Common myeloid progenitor, CD34-positive (primary cell): ENCODE measurements at regions not wholly inside any gene's neighbourhood (a gene's known extent, or its start where the extent isn't known, plus 50 kb on each side); places are given as distances from the start of the nearest gene placed in this dataset.
"Not testable (repeated sequence)": the region's sequence is repeated elsewhere in the genome, so short reads cannot be mapped to it uniquely, and the experiment has no call there.

ENCODE experiments used
- CTCF ChIA-PET: fragments of 350-600 bp; sonication (Branson Sonifier 250); formaldehyde crosslinking; loops from one replicate; lab custom pipeline; 2021; ENCODE audit warnings: antibody characterized with exemption; lab: Charles Lee
- POLR2A ChIA-PET: fragments of 350-600 bp; sonication (Branson Sonifier 250); formaldehyde crosslinking; loops from one replicate; lab custom pipeline; 2021; ENCODE audit warnings: antibody characterized with exemption; lab: Charles Lee
- DNase-seq, 3 donors: peaks; one replicate each; pipeline versions ENCODE4 v3.0.0 to v3.0.0-alpha.2; 2013
- H3K27ac ChIP-seq, 2 experiments: 1 replicate in 1 of 2; 2 replicates in 1 of 2; pipeline ENCODE4 v1.7.0; 2013; ENCODE audit warnings: inconsistent platforms in 2 of 2, low read length in 2 of 2, mild to moderate bottlenecking in 2 of 2, low read depth in 1 of 2, moderate library complexity in 1 of 2; ENCODE audit not compliant: severe bottlenecking in 2 of 2, insufficient read depth in 1 of 2, poor library complexity in 1 of 2
- H3K27me3 ChIP-seq, 5 experiments: replicated peaks in 2 of 5; 1 replicate in 3 of 5; 2 replicates in 2 of 5; pipeline versions ENCODE4 v1.6.1 to v1.7.0; 2013; ENCODE audit warnings: low read length in 4 of 5, mild to moderate bottlenecking in 2 of 5, moderate library complexity in 2 of 5, inconsistent platforms in 1 of 5; ENCODE audit not compliant: insufficient read depth in 5 of 5, control insufficient read depth in 4 of 5
- H3K36me3 ChIP-seq, 4 experiments: 1 replicate in 2 of 4; 2 replicates in 2 of 4; pipeline versions ENCODE4 v1.6.1 to v1.7.0; 2013; ENCODE audit warnings: low read length in 3 of 4, control low read depth in 1 of 4, mild to moderate bottlenecking in 1 of 4; ENCODE audit not compliant: control insufficient read depth in 4 of 4, insufficient read depth in 4 of 4
- H3K4me1 ChIP-seq, 4 experiments: 1 replicate in 3 of 4; 2 replicates in 1 of 4; pipeline versions ENCODE4 v1.6.1 to v1.7.1; 2013; ENCODE audit warnings: low read length in 3 of 4, mild to moderate bottlenecking in 3 of 4, control low read depth in 1 of 4, inconsistent platforms in 1 of 4, moderate library complexity in 1 of 4; ENCODE audit not compliant: control insufficient read depth in 4 of 4, insufficient read depth in 4 of 4; ENCODE audit errors: control extremely low read depth in 1 of 4
- H3K4me3 ChIP-seq, 7 experiments: 1 replicate in 4 of 7; 2 replicates in 3 of 7; pipeline versions ENCODE4 v1.5.1 to v1.7.0; 2013; ENCODE audit warnings: mild to moderate bottlenecking in 7 of 7, low read length in 6 of 7, moderate library complexity in 6 of 7, inconsistent platforms in 2 of 7, low read depth in 2 of 7, control low read depth in 1 of 7; ENCODE audit not compliant: insufficient read depth in 4 of 7, control insufficient read depth in 1 of 7; ENCODE audit errors: extremely low read depth in 1 of 7
- H3K9me3 ChIP-seq, 5 experiments: 1 replicate in 4 of 5; 2 replicates in 1 of 5; pipeline versions ENCODE4 v1.6.1 to v1.7.1; 2013; ENCODE audit warnings: low read length in 4 of 5, mild to moderate bottlenecking in 2 of 5, inconsistent platforms in 1 of 5, low read depth in 1 of 5, moderate library complexity in 1 of 5; ENCODE audit not compliant: control insufficient read depth in 4 of 5, insufficient read depth in 2 of 5; ENCODE audit errors: control extremely low read depth in 1 of 5
- WGBS: methylation state at CpG from one replicate; pipeline ENCODE4 v1.1.5; 2013; ENCODE audit not compliant: insufficient coverage; 5-methylcytosine and 5-hydroxymethylcytosine counted together

- peak in 2 of 3 donors; percentile 75 to 83 for DNase-seq
- no peak overlapping the region for H3K27ac ChIP-seq
These were observed 292.7 kb upstream of the PROK2 start for GRCh38 chr3:72077473-72078259.

GRCh38 chr3:72075848-72076247, 290.9 kb upstream of the PROK2 start:
- CTCF ChIA-PET, H3K4me3 ChIP-seq, H3K36me3 ChIP-seq, H3K27ac ChIP-seq, DNase-seq, POLR2A ChIA-PET, H3K27me3 ChIP-seq: not testable (repeated sequence)
- WGBS = 96% methylated on average over 7 of the region's 7 CpGs
- Histone ChIP-seq H3K9me3 (peaks cover 0 to 12% (median 5%) of the 10 kb centered on the region in 5 experiments), H3K4me1 (peaks cover 15 to 40% (median 32%) of the 10 kb centered on the region in 4 experiments)

More at GRCh38 chr3:72077473-72078259, 292.7 kb upstream of the PROK2 start:
- Histone ChIP-seq H3K9me3 (peaks cover 0 to 12% (median 5%) of the 10 kb centered on the region in 5 experiments), H3K27me3 (no peaks in the 10 kb centered on the region), H3K4me1 (peaks cover 24 to 59% (median 44%) of the 10 kb centered on the region in 4 experiments), H3K36me3 (no peaks in the 10 kb centered on the region), H3K4me3 (no peak overlapping the region)
- ChIA-PET CTCF (interaction anchor here (1.2 kb wide), 1 partner anchor 90 kb away, joined by 3 read pairs; no protein-coding TSS in a partner anchor), POLR2A (no interaction called here)
- 72% methylated on average over 6 of the region's 6 CpGs for WGBS

- ChIA-PET CTCF (no interaction called here), POLR2A (no interaction called here)
- H3K4me1 ChIP-seq = no peaks in the 10 kb centered on the region
- no peaks in the 10 kb centered on the region for H3K36me3 ChIP-seq
- no peak for DNase-seq
- peaks cover 0 to 12% (median 5%) of the 10 kb centered on the region in 5 experiments for H3K9me3 ChIP-seq
- H3K27ac ChIP-seq = no peak overlapping the region
- no peak overlapping the region for H3K4me3 ChIP-seq
- no peaks in the 10 kb centered on the region for H3K27me3 ChIP-seq
- no CpG with 5 or more reads among the region's 2 CpGs for WGBS
These were observed 286.7 kb upstream of the PROK2 start for GRCh38 chr3:72071624-72072023.

GRCh38 chr3:72070005-72070404, 285.1 kb upstream of the PROK2 start:
- no peak overlapping the region for H3K27ac ChIP-seq
- H3K9me3 ChIP-seq = peaks cover 0 to 2% (median 0%) of the 10 kb centered on the region in 5 experiments
- WGBS = 96% methylated on average over 5 of the region's 6 CpGs
- H3K36me3 ChIP-seq = no peaks in the 10 kb centered on the region
- H3K4me1 ChIP-seq = peaks cover 0 to 3% (median 0%) of the 10 kb centered on the region in 4 experiments
- DNase-seq = no peak
- CTCF ChIA-PET = no interaction called here
- no peaks in the 10 kb centered on the region for H3K27me3 ChIP-seq
- no peak overlapping the region for H3K4me3 ChIP-seq
- POLR2A ChIA-PET = no interaction called here

- POLR2A ChIA-PET = no interaction called here
- no peak for DNase-seq
- Histone ChIP-seq H3K4me3 (no peak overlapping the region), H3K27ac (no peak overlapping the region), H3K27me3 (no peaks in the 10 kb centered on the region), H3K9me3 (no peaks in the 10 kb centered on the region), H3K36me3 (no peaks in the 10 kb centered on the region), H3K4me1 (peaks cover 0 to 3% (median 0%) of the 10 kb centered on the region in 4 experiments)
- CTCF ChIA-PET = interaction anchor here (1.4 kb wide), 1 partner anchor 49 kb away, joined by 4 read pairs; no protein-coding TSS in a partner anchor
These were observed 284.6 kb upstream of the PROK2 start for GRCh38 chr3:72069543-72069942.

GRCh38 chr3:72068621-72069020, 283.7 kb upstream of the PROK2 start:
- H3K4me1 ChIP-seq = peaks cover 0 to 3% (median 0%) of the 10 kb centered on the region in 4 experiments
- POLR2A ChIA-PET = no interaction called here
- no peaks in the 10 kb centered on the region for H3K27me3 ChIP-seq
- no peak overlapping the region for H3K27ac ChIP-seq
- H3K9me3 ChIP-seq = peaks cover 0 to 2% (median 0%) of the 10 kb centered on the region in 5 experiments
- CTCF ChIA-PET = interaction anchor here (1.3 to 1.4 kb wide), 2 partner anchors 9 to 50 kb away, joined by 3 to 4 read pairs; no protein-coding TSS in a partner anchor
- H3K4me3 ChIP-seq = no peak overlapping the region
- H3K36me3 ChIP-seq = no peaks in the 10 kb centered on the region
- DNase-seq = no peak
- WGBS = 100% methylated on average over 1 of the region's 1 CpG

GRCh38 chr3:72067721-72068120, 282.8 kb upstream of the PROK2 start:
- POLR2A ChIA-PET = no interaction called here

More at GRCh38 chr3:72067721-72068120, 282.8 kb upstream of the PROK2 start:
- no peak for DNase-seq
- Histone ChIP-seq H3K4me3 (no peak overlapping the region), H3K9me3 (peaks cover 0 to 6% (median 0%) of the 10 kb centered on the region in 5 experiments), H3K27me3 (no peaks in the 10 kb centered on the region), H3K36me3 (no peaks in the 10 kb centered on the region), H3K27ac (no peak overlapping the region), H3K4me1 (peaks cover 0 to 3% (median 0%) of the 10 kb centered on the region in 4 experiments)
- CTCF ChIA-PET = interaction anchor here (1.3 kb wide), 1 partner anchor 9 kb away, joined by 3 read pairs; no protein-coding TSS in a partner anchor
- 80% methylated on average over 1 of the region's 1 CpG for WGBS
